Peyer's patch (tissue), 4 donors: ENCODE measurements at regions not wholly inside any gene's neighbourhood (a gene's known extent, or its start where the extent isn't known, plus 50 kb on each side); places are given as distances from the start of the nearest gene placed in this dataset.

ENCODE experiments used
- CTCF ChIP-seq, 6 experiments: fragments of 450-650 bp in 4 of 6; fragments of 200-600 bp in 2 of 6; sonication (generic) in 1 of 6; IDR thresholded peaks; one replicate each; pipeline ENCODE4 v1.5.1; 2017 to 2019; ENCODE audit warnings: antibody characterized with exemption in 6 of 6, mild to moderate bottlenecking in 3 of 6, moderate library complexity in 1 of 6
- POLR2A ChIP-seq, 2 donors: fragments of 450-650 bp; IDR thresholded peaks; one replicate each; pipeline ENCODE4 v1.5.1; 2017; ENCODE audit warnings: antibody characterized with exemption in 2 of 2, mild to moderate bottlenecking in 2 of 2, moderate library complexity in 2 of 2

DNA sequence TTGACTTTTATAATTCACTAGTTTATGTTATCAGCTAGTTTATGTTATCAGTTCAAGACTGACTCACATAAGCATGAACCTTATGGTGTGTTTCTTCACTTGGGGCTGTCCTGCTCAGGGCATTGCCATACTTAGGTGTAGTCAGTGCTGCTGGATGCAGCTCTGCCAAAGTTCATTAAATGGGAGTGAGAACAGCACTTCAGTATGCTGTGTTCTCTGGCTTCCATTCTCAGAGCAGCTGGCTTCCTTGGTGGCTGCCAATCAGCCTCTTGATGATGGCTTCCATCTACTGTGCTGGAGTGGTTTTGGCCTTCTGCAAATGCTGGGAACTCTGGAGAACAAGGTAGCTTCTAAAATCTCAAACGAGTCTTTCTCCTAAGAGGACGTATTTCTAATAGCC, 170.7 kb downstream of the TDRD15 start:
- TF ChIP-seq CTCF (IDR thresholded peaks at IDR 0.05) (no peak), POLR2A (IDR thresholded peaks at IDR 0.05) (no peak)
